ENCODE measurements at regions not wholly inside any gene's neighbourhood (a gene's known extent, or its start where the extent isn't known, plus 50 kb on each side); places are given as distances from the start of the nearest gene placed in this dataset.

DNA sequence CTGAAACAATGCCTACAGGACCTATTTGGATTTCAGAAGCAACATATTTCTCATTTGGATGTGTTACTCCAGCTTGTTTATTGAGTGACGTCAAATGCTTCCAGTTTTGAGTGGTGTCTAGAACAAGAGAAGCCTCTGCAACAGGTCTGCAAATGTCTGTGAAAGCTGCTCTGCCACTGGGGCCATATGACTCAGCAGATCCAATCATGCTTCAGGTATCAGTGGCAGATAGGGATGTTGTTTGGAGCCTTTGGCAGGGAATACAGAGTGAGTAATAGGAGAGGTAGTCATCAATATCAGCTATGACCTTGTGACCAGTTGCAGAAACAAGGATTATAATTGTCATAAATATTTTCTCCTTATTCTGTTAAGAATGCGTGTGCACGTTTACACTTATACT is 141.1 kb upstream of the ZXDA start:
- DNase-seq (ENCODE audit: low read depth in 2 of 2): no peak

DNA sequence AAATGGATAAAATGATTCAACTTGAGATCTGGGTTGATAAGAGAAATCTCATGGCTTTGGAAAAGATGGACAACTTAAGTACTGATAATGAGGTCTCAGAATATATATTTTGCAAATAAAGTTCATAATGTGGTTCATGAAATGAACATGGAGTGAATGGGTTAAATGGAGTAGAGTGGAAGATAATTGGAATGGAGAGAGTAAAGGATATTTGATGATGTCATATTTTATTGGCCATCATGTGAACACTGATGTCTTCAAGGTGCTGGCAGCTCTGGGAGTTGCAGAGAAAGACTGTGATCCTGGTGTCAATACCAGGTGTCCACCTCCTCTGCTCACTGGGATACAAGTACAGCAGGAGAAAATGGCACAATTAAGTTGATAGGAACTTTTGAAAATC is 133.9 kb upstream of the ZXDA start:
- no peak for DNase-seq (ENCODE audit: low read depth in 2 of 2)

DNA sequence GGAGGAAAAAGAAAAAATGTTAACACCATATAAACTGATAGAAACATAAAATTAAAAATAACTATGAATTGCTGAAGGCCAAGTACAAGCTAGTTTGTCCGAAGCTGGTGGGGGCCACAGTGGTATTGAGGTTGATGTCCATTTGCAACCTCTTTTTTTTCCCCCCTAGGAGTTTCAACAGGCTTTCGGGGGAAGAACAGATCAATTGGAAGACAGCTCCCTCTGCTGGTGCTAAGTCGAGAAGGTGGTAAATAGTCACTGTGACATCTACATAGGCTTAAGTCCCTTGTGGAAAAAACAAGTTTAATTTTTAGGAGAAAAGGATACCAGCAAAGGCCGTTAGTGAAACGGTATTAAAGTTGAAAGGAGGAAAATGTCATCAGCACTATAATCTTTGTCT is 115.7 kb upstream of the ZXDA start:
- DNase-seq (ENCODE audit: low read depth in 2 of 2): peak; percentile 3

DNA sequence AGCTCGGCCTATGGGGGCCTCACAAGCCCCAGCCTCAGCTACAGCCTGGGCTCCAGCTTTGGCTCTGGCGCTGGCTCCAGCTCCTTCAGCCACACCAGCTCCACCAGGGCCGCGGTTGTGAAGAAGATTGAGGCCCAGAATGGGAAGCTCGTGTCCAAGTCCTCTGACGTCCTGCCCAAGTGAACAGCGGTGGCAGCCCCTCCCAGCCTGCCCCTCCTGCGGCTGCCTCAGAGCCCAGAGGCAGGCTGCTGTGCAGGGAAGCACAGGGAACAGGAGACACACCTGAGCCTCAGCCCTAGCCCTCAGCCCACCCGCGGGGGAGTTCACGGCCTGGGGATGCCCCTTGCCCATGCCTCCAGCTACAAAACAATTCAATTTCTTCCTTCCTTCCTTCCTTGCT is 75.7 kb upstream of the ZXDA start:
- DNase-seq (ENCODE audit: low read depth in 2 of 2): no peak

DNA sequence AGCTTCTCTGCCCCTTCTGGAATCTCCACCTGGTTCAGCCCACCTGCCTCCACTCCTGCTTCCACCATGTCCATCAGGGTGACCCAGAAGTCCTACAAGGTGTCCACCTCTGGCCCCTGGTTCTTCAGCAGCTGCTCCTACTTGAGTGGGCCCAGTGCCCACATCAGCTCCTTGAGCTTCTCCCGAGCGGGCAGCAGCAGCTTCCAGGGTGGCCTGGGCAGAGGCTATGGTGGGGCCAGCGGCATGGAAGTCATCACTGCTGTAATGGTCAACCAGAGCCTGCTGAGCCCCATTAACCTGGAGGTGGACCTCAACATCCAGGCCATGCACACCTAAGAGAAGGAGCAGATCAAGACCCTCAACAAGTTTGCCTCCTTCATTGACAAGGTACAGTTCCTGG is 74.4 kb upstream of the ZXDA start:
- no peak for DNase-seq (ENCODE audit: low read depth in 2 of 2)

DNA sequence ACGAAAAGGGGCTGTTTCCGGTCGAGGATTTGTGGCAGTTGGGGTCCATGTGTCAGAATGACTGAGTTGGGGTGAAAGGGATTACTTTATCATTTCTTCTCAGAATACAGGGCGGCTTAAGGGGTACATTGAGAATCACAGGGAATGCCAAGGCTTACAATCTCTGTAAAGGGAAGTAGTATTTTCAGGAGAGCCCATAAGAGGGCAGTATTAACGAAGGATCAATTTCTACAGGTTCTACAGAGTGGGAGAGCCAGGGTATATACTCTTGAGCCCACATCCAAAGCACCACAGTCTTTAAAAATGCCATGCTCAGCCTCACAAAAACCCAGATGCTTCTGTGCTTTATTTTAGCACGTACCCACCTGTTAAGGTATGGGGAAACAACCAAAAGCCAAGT is 67.7 kb upstream of the ZXDA start:
- no peak for DNase-seq (ENCODE audit: low read depth in 2 of 2)

DNA sequence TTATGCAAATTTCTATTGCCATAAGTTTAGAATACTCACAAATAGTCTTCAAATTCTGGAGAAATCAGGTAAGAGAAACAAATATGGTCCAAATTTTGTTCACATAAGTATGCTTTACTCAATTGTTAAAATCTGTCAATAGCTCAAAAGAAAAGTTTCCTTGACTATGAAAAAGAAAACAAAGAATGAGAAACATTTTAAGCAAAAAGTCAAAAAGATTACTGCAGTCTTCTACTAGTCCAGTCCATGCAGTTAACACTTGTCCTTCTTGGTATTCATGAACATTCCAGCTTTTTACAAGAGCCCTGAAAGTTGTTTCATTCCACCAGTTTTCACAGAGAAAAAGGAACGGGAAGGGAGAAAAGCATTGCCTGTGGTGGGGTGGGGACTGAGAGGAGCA is 54.7 kb upstream of the ZXDA start:
- DNase-seq (ENCODE audit: low read depth in 2 of 2): no peak

Measured in stimulated activated CD4-positive, alpha-beta T cell treated with anti-CD3 and anti-CD28 coated beads, Interleukin-4, amount 100 ng/mL, for 48 hours (primary cell).